HG02973 (cell line): ENCODE measurements at regions not wholly inside any gene's neighbourhood (a gene's known extent, or its start where the extent isn't known, plus 50 kb on each side); places are given as distances from the start of the nearest gene placed in this dataset.
"Not testable (repeated sequence)": the region's sequence is repeated elsewhere in the genome, so short reads cannot be mapped to it uniquely, and the experiment has no call there.

Experiments
- ATAC-seq: cut with Tn5 transposase; IDR thresholded peaks from one replicate; pipeline ENCODE4 v1.9.1; 2021; ENCODE audit warnings: moderate library complexity; ENCODE audit not compliant: unreplicated experiment

DNA sequence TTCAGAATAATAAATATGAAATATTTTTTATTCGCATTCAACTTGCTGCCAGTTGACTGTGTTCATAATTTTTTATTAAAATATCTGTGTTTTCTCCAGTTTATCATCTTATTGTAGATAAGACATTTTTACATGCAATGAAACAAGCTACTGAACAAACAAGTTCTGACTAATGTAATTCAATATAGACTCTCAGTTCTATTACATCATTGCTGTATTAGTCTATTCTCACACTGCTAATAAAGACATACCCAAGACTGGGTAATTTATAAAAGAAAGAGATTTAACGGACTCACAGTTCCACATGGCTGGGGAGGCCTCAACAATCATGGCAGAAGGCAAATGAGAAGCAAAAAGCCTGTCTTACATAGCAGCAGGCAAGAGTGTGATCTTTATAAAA, 1357.7 kb upstream of the CITED2 start:
- ATAC-seq = no peak

DNA sequence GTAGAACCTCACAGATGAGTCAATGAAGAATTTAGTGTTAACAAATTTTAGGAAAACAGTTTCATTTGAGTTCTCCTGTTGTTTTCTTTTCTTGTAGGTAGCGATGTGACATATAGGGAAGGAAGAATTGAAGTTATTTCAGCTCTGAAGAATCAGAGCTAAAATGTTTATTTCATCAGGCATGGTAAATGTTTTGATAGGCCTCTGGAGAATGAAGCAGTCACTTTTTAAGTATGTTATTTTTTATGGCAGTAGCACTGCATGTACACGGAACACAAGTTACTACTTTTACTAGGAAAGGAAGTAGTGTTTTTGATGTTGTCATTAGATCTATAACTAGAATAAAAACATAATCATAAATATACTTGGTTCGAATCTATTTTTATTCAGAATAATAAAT, 1357.3 kb upstream of the CITED2 start:
- no peak for ATAC-seq

- ATAC-seq = no peak
These were observed 1355.1 kb upstream of the CITED2 start for GRCh38 chr6:140729521-140729920.

DNA sequence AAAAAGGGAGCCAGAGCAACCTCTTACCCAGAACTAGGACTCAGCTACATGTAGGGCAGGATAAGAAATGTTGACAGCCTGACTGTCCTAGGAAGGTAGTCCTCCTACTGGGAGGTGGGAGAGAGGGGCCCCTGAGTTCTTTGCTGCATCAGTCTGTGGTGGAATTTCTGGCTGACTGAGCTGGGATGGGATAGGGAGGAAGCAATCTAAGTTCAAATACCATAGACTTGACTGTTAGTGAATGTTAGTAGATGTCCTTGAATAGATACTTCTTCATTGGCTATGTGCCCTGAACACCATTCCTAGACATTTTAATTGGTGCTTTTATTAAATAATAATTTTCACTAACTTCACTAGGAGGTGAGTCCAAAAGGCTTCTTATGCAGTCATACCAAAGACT, 1343.6 kb upstream of the CITED2 start:
- ATAC-seq = no peak

GRCh38 chr6:140713495-140713894, 1339.0 kb upstream of the CITED2 start:
- ATAC-seq = no peak

GRCh38 chr6:140711019-140711613, 1336.7 kb upstream of the CITED2 start:
- ATAC-seq = no peak

DNA sequence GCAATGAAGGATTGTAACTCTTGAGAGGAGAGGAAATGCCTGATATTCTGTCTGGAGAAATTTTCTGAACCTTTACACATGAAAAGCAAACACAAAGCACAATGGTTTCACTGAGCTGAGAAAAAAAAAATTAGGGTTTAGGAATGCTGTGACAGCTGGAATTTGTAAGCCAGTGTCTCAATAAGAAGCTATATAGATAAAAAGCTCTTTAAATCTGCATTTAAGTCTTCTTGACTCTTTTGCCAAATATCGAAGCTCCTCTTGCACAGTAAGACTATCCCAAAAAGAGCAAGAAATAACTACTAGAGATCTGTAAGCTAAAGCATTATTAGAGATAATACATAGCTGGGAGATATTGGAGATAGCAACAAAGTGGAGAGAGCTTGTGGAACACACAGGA, 1334.0 kb upstream of the CITED2 start:
- no peak for ATAC-seq

DNA sequence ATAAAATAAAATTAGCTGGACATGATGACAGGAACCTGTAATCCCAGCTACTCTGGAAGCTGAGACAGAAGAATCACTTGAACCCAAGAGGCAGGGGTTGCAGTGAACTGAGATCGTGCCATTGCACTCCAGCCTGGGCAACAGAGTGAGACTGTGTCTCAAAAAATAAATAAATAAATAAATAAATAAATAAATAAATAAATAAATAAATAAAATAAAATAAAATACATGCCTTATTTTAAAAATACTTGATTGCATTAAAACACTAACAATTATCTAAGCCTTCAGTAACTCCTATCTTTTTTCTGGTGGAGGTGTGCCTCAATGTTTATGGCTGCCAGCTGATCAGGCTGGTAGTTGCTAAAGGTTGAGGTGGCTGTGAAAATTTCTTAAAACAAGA, 1329.6 kb upstream of the CITED2 start:
- not testable (repeated sequence) for ATAC-seq

DNA sequence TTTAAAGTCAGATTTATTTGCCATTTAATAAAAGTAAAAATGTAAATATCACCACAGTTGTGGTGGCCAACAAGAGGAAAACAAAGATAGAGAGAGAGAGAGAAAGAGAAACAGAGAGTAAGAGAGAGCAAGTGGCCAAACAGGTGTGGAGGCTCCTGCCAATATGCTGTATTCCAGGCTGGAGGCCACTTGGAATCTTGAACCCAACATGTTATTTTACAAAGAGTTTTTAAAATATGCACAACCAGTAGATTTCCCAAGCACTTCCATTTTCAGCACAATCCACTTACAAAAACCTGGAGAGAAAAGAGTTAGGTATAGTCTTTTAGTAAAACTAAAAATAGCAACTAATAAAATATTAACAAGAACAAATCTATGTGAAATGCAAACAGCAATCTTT, 1323.1 kb upstream of the CITED2 start:
- ATAC-seq = no peak

GRCh38 chr6:140684776-140685550, 1310.5 kb upstream of the CITED2 start:
- no peak for ATAC-seq

- ATAC-seq = no peak
These were observed 1303.5 kb upstream of the CITED2 start for GRCh38 chr6:140677781-140678528.

GRCh38 chr6:140671926-140672325, 1297.5 kb upstream of the CITED2 start:
- no peak for ATAC-seq

GRCh38 chr6:140670021-140670420, 1295.6 kb upstream of the CITED2 start:
- ATAC-seq = no peak

DNA sequence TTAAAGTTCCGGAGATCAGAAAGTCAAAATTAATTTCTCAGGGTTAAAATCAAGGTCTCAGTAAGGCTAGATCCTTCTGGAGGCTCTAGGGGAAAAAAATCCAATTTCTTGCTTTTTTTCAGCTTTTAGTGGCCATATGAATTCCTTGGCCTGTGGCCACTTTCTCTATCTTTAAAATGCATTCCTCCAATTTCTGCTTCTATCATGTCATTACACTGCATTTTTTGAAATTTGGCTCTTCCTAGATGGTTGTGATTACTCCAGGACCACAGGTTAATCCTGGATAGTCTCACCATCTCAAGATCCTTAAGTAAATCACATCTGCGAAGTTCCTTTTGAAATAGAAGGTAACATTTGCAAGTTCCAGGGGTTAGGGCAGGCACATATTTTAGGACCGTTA, 1294.9 kb upstream of the CITED2 start:
- ATAC-seq = no peak

- peak; percentile 59 for ATAC-seq
These were observed 1289.3 kb upstream of the CITED2 start for GRCh38 chr6:140663772-140664171.

- no peak for ATAC-seq
These were observed 1288.6 kb upstream of the CITED2 start for GRCh38 chr6:140663094-140663493.

- no peak for ATAC-seq
These were observed 1287.2 kb upstream of the CITED2 start for GRCh38 chr6:140661691-140662090.

GRCh38 chr6:140660295-140660694, 1285.8 kb upstream of the CITED2 start:
- ATAC-seq = no peak

- ATAC-seq = no peak
These were observed 1279.5 kb upstream of the CITED2 start for GRCh38 chr6:140653972-140654371.

- no peak for ATAC-seq
These were observed 1279.1 kb upstream of the CITED2 start for GRCh38 chr6:140653506-140653905.

GRCh38 chr6:140649502-140649901, 1275.1 kb upstream of the CITED2 start:
- not testable (repeated sequence) for ATAC-seq

DNA sequence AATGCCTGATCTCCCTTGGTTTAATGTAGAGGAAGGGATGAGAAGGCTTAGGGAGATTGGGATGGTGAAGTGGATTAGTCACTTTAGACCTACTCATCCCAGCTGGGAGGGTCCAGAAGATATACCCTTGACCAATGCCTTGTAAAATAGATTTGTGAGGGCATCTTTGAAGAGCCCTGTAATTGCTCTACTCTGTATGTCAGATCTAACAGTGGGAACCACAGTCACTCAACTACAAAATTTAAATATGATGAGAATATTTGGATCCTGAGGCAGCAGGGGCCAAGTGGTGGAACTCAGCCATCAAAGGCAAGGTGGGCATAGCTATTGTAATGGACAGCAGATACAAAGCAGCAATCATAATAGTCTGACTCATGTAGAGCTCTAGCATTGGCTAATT, 1272.9 kb upstream of the CITED2 start:
- not testable (repeated sequence) for ATAC-seq
